Fibroblast of villous mesenchyme (primary cell): ENCODE measurements at regions not wholly inside any gene's neighbourhood (a gene's known extent, or its start where the extent isn't known, plus 50 kb on each side); places are given as distances from the start of the nearest gene placed in this dataset.

Source experiments
- DNase-seq: peaks from one replicate; pipeline ENCODE4 v3.0.0-alpha.2; 2010; ENCODE audit warnings: low read depth
- H3K4me3 ChIP-seq: 2 replicates; pipeline ENCODE4 v1.5.1; 2011; ENCODE audit warnings: low read depth, mild to moderate bottlenecking, low read length
- CTCF ChIP-seq: IDR thresholded peaks from 2 replicates; pipeline ENCODE4 v1.5.1; 2012; ENCODE audit warnings: low read depth, mild to moderate bottlenecking, low read length; ENCODE audit not compliant: insufficient read depth

- no peak for TF ChIP-seq CTCF
- DNase-seq = no peak
- H3K4me3 ChIP-seq = no peak overlapping the region
These were observed 833.0 kb downstream of the TMEM182 start for GRCh38 chr2:103594823-103595222.

- no peak for TF ChIP-seq CTCF
- DNase-seq = no peak
- no peak overlapping the region for H3K4me3 ChIP-seq
These were observed 843.4 kb downstream of the TMEM182 start for GRCh38 chr2:103605071-103605780.

GRCh38 chr2:103615611-103616105, 853.8 kb downstream of the TMEM182 start:
- no peak overlapping the region for H3K4me3 ChIP-seq
- no peak for DNase-seq
- TF ChIP-seq CTCF = no peak

DNA sequence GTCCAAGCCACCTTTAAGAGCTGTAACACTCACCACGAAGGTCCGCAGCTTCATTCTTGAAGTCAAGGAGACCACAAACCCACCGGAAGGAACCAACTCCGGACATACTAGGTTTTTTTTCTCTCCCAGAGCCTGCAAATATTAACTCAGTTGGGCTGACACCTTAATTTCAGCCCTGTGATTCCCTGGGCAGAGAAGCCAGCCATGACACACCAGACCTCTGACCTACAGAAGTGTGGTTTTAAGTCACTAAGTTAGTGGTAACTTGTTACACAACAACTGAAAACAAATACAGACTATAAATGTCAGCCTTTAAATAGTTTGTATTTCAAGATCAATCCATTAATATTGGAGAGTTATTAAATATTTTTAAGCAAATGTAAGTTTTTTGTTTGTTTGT, 855.1 kb downstream of the TMEM182 start:
- H3K4me3 ChIP-seq = no peak overlapping the region
- no peak for DNase-seq
- no peak for TF ChIP-seq CTCF

DNA sequence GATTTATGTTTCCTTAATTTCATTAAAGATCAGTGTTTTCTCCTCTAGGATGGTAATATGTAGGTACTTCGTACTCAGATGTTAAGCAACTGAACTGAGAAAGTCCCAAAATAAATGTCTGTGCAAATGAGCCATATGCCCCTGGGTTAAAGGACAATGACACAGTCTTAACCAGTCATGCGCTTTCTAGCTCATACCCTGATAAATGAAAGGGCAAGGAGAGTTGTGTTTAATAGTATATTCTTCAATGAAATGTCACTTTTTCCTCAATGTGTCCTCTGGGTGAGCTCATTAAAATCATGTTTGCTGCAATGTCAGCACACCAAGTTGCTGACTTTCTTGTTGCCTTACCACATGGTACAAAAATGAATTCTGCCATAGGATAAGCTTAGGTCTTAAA, 856.3 kb downstream of the TMEM182 start:
- DNase-seq = no peak
- TF ChIP-seq CTCF = no peak
- no peak overlapping the region for H3K4me3 ChIP-seq

DNA sequence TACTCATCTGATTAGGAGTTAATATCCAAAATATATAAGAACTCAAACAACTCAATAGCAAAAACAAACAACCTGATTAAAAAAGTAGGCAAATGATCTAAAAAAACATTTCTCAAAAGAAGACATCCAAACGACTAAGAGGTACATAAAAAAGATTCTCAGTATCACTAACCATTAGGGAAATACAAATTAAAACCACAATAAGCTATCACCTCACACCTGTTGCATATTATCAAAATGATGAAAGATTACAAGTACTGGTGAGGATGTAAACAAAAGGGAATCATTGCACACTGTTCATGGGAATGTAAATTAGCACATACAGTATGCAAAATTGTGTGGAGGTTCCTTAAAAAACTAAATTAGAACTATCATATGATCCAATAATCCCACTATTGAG, 865.5 kb downstream of the TMEM182 start:
- no peak overlapping the region for H3K4me3 ChIP-seq
- no peak for TF ChIP-seq CTCF
- no peak for DNase-seq

DNA sequence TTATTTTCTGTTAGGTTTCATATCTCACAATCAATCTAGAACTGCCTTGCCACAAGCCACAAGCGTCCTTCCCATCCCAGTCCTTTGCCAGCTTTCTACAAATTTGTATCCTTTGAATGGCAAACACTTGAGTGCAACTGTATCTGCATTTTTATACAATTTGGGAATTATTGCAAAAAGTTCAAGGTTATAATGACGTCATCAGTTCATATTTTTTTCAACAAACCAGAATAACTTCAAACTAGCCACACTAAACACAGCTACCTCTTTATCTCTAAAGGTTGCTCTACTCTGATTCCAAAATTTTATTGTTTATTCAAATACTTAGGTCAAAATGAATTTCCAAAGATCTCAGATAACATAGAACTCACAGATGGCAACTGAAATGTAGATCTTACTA, 877.1 kb downstream of the TMEM182 start:
- no peak for DNase-seq
- no peak overlapping the region for H3K4me3 ChIP-seq
- TF ChIP-seq CTCF = no peak
